GM13977 (cell line): ENCODE measurements at regions not wholly inside any gene's neighbourhood (a gene's known extent, or its start where the extent isn't known, plus 50 kb on each side); places are given as distances from the start of the nearest gene placed in this dataset.
"Not testable (repeated sequence)": the region's sequence is repeated elsewhere in the genome, so short reads cannot be mapped to it uniquely, and the experiment has no call there.

Source experiments
- DNase-seq: peaks from one replicate; pipeline ENCODE4 v3.0.0; 2012; ENCODE audit warnings: low spot score
- in situ Hi-C: fragments of 300-500 bp; cut with MboI; formaldehyde crosslinking; loops from one replicate; pipeline ENCODE4 v1.12.0; 2022; ENCODE audit warnings: low sequenced_read_pairs, low pct_unique_long_range_greater_than_20kb, mixed read lengths, inconsistent platforms; ENCODE audit not compliant: unreplicated experiment
- TF ChIP-seq, protein P1 (sequence below): IDR thresholded peaks from 2 replicates; pipeline ENCODE4 v1.5.1; 2012; ENCODE audit warnings: mild to moderate bottlenecking, control low read depth; ENCODE audit not compliant: insufficient read depth; ENCODE audit errors: extremely low read depth, missing control alignments

DNA sequence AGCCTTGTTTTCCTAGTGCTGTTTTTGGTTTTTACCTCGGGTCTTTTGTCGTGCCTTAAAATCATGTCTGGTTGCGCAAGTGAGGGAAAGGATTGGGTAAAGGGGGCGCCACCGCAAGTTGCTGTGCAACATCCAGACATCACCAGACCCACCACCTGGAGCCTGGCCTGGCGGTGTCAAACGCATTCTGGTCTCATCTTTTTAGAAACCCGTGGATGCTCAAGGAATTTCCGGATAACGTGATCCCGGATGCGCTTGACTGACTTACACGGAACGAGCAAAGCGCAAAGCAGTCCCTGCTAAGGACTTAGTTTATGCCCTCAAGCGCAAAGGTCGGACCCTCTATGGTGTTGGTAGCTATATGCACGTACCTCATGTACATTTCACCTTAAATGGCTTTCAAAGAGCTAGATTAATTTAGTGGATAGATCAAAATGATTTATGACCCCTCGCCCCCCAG, 105.2 kb downstream of the OR2B2 start:
- TF ChIP-seq, protein P1, sequence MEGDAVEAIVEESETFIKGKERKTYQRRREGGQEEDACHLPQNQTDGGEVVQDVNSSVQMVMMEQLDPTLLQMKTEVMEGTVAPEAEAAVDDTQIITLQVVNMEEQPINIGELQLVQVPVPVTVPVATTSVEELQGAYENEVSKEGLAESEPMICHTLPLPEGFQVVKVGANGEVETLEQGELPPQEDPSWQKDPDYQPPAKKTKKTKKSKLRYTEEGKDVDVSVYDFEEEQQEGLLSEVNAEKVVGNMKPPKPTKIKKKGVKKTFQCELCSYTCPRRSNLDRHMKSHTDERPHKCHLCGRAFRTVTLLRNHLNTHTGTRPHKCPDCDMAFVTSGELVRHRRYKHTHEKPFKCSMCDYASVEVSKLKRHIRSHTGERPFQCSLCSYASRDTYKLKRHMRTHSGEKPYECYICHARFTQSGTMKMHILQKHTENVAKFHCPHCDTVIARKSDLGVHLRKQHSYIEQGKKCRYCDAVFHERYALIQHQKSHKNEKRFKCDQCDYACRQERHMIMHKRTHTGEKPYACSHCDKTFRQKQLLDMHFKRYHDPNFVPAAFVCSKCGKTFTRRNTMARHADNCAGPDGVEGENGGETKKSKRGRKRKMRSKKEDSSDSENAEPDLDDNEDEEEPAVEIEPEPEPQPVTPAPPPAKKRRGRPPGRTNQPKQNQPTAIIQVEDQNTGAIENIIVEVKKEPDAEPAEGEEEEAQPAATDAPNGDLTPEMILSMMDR: peak; percentile 17
- in situ Hi-C loops: loop anchor here (5.0 to 25.0 kb wide), 3 partner anchors 88 to 1570 kb away; a partner anchor contains a TSS
- no peak for DNase-seq

DNA sequence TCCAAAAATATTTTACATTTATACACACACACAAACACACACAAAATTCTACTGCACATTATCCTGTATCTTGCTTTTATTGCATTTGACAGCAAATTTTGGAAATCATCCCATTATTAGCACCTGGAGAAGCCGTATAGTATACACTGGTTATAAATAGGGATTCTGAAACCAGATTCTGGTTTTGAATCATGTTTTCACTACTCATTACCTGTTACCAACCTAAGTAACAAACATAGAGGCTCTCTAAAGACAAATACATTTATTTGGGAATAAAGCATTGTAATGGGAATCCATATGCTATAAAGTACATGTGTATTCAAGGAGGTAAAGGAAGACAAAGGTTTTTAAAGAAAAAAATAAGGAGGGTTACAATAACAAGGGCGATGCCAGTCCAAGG, 106.8 kb downstream of the OR2B2 start:
- no peak for DNase-seq
- in situ Hi-C loops: loop anchor here (5.0 to 25.0 kb wide), 3 partner anchors 89 to 1568 kb away; a partner anchor contains a TSS
- TF ChIP-seq, protein P1: no peak

DNA sequence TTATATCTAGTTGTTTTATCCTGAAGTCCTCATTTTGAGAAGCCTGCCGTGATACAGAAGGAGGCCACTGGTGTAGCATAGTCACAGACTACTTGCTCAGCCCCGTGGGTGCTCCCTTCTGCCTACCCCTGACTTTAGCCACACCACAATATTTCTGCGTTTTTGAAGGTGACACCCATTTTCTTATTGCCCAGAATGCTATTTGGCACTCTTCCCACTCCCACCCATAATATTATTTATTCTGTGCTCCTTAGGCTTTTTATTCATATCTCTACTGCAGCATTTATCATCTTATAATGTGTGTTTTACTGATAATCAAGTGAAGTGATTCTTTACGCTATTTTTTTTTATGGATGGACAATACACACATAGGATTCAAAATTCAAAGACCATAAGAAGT, 107.3 kb downstream of the OR2B2 start:
- TF ChIP-seq, protein P1: no peak
- in situ Hi-C loops: loop anchor here (5.0 to 25.0 kb wide), 3 partner anchors 90 to 1568 kb away; a partner anchor contains a TSS
- DNase-seq: no peak

DNA sequence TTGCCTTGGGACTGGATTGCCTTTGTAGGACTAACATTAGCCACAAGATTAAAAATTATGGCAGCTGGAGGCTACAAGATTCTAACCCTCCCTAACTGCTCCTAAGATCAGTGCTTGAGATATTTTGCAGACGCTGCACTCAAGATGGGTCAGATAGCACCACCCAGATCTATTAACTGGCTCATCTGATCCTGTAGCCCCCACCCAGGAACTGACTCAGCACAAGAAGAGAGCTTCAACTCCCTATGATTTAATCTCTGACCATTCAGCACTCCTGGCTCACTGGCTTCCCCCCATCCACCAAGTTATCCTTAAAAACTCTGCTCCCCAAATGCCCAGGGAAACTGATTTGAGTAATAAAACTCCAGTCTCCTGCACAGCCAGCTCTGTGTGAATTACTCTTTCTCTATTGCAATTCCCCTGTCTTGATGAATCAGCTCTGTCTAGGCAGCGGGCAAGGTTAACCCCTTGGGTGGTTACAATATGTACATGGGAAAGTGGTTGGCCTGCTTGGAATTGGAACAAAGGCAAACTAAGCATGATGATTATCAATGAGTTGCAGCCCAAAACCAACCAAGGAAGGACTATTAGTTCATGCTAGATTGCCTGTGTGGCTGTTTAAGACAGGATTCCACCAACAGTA, 111.3 kb downstream of the OR2B2 start:
- no peak for DNase-seq
- in situ Hi-C loops: loop anchor here (10.0 to 25.0 kb wide), 2 partner anchors 94 to 1564 kb away; a partner anchor contains a TSS
- TF ChIP-seq, protein P1: no peak

DNA sequence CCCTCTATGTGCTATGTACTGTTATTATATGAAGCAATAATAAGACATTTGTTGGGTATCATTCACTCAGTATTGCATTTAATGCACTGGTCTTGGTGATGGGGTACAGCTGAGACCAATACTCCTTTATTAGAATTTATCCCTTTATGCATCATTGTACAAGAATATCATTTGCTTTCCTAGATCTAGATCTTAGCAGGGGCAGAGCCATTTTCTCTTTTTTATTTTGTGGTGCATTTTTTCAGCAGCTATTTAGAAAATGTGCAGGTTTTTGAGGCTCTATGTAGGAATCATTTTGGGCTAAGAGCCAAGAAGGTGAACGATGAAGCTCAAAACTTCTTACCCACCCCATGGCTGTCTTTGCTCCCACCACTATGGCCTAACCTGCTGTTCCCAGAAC, 114.2 kb downstream of the OR2B2 start:
- TF ChIP-seq, protein P1: no peak
- DNase-seq: no peak
- in situ Hi-C loops: no loop called here

DNA sequence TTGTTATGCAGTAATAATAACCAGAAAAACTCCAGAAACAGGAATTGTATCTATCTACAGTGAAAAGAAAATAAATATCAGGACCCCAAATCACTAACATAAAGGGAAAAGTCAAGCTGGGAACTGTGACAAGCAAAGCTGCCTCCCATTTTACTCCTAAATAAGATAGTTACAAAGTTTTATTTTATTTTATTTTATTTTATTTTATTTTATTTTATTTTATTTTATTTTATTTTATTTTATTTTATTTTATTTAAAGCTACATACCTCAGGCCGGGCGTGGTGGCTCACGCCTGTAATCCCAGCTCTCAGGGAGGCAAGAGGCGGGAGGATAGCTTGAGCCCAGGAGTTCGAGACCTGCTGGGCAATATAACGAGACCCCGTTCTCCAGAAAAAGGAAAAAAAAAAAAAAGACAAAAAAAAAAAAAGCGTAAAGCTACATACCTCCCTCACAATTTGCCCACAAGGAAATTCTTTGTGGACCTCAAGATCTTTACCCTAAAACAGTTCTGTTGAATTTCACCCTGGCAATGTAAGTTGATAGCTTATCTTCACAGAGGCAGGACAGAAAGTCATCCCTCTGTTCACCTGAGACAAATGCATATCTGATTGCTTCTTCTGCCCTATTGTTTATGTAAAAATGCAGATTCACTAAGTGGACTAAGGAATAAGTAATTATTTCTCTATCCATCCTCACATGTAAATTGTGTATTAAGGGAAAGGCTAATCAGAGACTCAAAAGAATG, 115.3 kb downstream of the OR2B2 start:
- in situ Hi-C loops, DNase-seq: not testable (repeated sequence)
